Small intestine (tissue), 7 donors: ENCODE measurements at regions not wholly inside any gene's neighbourhood (a gene's known extent, or its start where the extent isn't known, plus 50 kb on each side); places are given as distances from the start of the nearest gene placed in this dataset.
A peak's percentile ranks its signal among the peaks of the same experiment; 100 is the strongest.
"Not testable (repeated sequence)": the region's sequence is repeated elsewhere in the genome, so short reads cannot be mapped to it uniquely, and the experiment has no call there.

Experiments used
- DNase-seq, 2 donors: peaks; one replicate each; pipeline versions ENCODE4 v3.0.0 to v3.0.0-alpha.2; 2013
- FAIRE-seq: peaks from 2 replicates; lab custom pipeline; 2012; peaks lifted over from hg19 to GRCh38; lab: Jason Lieb, UNC
- H3K27ac ChIP-seq, 3 donors: one replicate each; pipeline ENCODE4 v1.5.1; 2013; ENCODE audit warnings: low read length in 2 of 3, mild to moderate bottlenecking in 2 of 3, control low read depth in 1 of 3, inconsistent platforms in 1 of 3, low read depth in 1 of 3, moderate library complexity in 1 of 3
- H3K27me3 ChIP-seq, 3 donors: one replicate each; pipeline ENCODE4 v1.6.1; 2013; ENCODE audit warnings: low read length in 3 of 3, inconsistent platforms in 1 of 3; ENCODE audit not compliant: control insufficient read depth in 3 of 3, insufficient read depth in 3 of 3
- H3K36me3 ChIP-seq, 3 donors: one replicate each; pipeline ENCODE4 v1.6.1; 2013; ENCODE audit warnings: low read length in 3 of 3, inconsistent platforms in 1 of 3, low read depth in 1 of 3, mild to moderate bottlenecking in 1 of 3, moderate library complexity in 1 of 3; ENCODE audit not compliant: control insufficient read depth in 3 of 3, insufficient read depth in 2 of 3
- H3K4me1 ChIP-seq, 3 donors: one replicate each; pipeline ENCODE4 v1.6.1; 2013; ENCODE audit warnings: low read length in 2 of 3, inconsistent platforms in 1 of 3, low read depth in 1 of 3, mild to moderate bottlenecking in 1 of 3, moderate library complexity in 1 of 3; ENCODE audit not compliant: control insufficient read depth in 3 of 3, insufficient read depth in 2 of 3
- H3K4me3 ChIP-seq, 3 donors: one replicate each; pipeline ENCODE4 v1.5.1; 2013; ENCODE audit warnings: low read length in 3 of 3, control low read depth in 1 of 3, inconsistent platforms in 1 of 3, low read depth in 1 of 3, mild to moderate bottlenecking in 1 of 3, moderate library complexity in 1 of 3
- H3K9me3 ChIP-seq, 2 donors: one replicate each; pipeline ENCODE4 v1.6.1; 2013; ENCODE audit warnings: low read depth in 1 of 2, low read length in 1 of 2; ENCODE audit not compliant: control insufficient read depth in 2 of 2, insufficient read depth in 1 of 2
- WGBS, 3 donors: extraction: QIAGEN DNeasy Blood & Tissue Kit; methylation state at CpG; one replicate each; pipeline ENCODE4 v1.1.7; 2013; 5-methylcytosine and 5-hydroxymethylcytosine counted together
- donor health status: healthy with polysubstance abuse.
- donor health status: control.
- donor health status: control.
- donor health status: Bipolar disorder and iron deficiency.
- donor health status: healthy.

DNA sequence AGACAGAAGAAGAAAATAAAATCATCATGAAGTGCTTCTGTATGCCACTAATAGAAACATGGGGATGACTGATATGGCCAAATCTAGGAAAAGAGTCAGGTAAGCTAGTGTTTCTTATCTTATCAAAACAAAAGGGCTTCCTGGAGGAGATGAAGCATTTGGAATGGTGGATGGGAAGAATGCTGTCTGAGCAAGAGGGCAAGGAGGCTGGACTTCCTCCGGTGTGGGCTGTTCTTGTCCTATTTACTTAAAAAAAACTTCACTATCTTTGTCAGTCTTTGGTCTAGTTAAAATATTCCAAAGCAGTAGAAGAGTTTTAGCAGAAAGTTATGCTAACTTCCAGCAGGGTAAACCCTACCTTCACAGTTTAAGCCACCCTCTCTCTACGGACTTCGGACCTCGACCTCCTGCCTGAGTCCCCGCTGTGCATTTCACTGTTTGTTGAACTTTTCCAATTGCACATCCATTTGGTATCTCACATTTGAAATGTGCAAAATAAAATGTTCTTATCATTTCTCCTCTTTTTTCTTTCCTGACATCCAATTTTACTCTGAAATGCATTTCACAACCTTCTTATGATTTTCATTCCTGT lies 64.8 kb upstream of the TSPAN2 start:
- no peak for FAIRE-seq
- 29 to 71% (median 54%) methylated on average over 5 of the region's 5 CpGs for WGBS, 3 donors
- peak in 1 of 2 donors; percentile 31 for DNase-seq

DNA sequence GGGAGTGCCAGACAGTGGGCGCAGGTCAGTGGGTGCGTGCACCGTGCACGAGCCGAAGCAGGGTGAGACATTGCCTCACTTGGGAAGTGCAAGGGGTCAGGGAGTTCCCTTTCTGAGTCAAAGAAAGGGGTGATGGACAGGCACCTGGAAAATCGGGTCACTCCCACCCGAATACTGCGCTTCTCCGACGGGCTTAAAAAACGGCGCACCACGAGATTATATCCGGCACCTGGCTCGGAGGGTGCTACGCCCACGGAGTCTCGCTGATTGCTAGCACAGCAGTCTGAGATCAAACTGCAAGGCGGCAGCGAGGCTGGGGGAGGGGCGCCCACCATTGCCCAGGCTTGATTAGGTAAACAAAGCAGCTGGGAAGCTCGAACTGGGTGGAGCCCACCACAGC lies 58.6 kb upstream of the TSPAN2 start:
- not testable (repeated sequence) for DNase-seq, H3K27me3 ChIP-seq, H3K4me3 ChIP-seq, H3K27ac ChIP-seq, FAIRE-seq, H3K36me3 ChIP-seq, H3K9me3 ChIP-seq
- 6 to 17% (median 14%) methylated on average over 18 to 21 of the region's 22 CpGs for WGBS, 3 donors
- peaks cover 0 to 12% (median 0%) of the 10 kb centered on the region in 3 donors for H3K4me1 ChIP-seq

More for the DNA sequence above, 64.8 kb upstream of the TSPAN2 start:
- Histone ChIP-seq H3K36me3 (no peaks in the 10 kb centered on the region), H3K27ac (no peak overlapping the region), H3K9me3 (no peaks in the 10 kb centered on the region), H3K4me3 (no peak overlapping the region), H3K4me1 (no peaks in the 10 kb centered on the region), H3K27me3 (no peaks in the 10 kb centered on the region)

DNA sequence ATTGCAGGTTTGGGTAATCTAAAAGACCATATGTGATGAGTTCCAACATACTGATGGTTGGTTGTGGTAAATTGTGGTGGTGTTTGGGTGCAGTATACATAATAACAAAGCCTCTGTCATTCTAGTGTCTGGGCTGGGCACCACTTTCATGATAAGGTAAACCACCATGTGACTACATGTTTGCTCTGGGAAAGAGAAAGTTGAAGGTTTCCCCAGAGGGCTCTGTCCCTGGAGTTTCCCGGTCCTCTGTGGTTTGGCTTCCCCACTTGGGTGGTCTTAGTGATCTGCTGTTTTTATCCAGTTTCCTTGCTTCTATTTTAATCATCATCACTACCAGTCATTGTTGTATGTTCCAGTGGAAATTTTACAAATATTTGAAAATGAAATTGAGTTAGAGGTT lies 55.9 kb upstream of the TSPAN2 start:
- peaks cover 0 to 12% (median 0%) of the 10 kb centered on the region in 3 donors for H3K4me1 ChIP-seq
- 33 to 43% (median 38%) methylated on average over 1 of the region's 1 CpG for WGBS, 3 donors
- no peak for FAIRE-seq

DNA sequence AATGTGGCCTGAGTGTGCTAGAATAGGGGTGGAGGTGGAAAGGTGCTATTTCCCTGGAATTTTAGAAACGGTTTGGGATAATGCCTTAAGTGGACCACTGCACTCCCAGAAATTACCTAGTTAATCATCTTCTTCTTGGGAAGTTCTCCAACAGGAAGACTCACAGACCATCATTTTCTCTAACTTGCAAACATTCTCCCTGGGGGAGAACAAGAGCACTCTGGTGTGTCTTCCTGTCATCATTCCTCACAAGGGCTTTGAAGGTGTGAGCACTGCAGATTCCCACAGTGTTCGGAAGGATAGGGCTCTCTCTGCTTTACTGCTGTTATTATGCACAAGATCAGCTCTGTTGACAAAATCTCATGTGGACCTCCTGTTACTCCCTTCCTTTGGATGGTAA lies 54.9 kb upstream of the TSPAN2 start:
- Histone ChIP-seq H3K36me3 (no peaks in the 10 kb centered on the region), H3K27ac (no peak overlapping the region), H3K4me3 (no peak overlapping the region), H3K27me3 (no peaks in the 10 kb centered on the region), H3K9me3 (no peaks in the 10 kb centered on the region), H3K4me1 (peaks cover 0 to 14% (median 0%) of the 10 kb centered on the region in 3 donors)
- DNase-seq, result no peak
- FAIRE-seq, result no peak
- 69 to 75% (median 73%) methylated on average over 2 of the region's 2 CpGs for WGBS, 3 donors

More for the DNA sequence above, 55.9 kb upstream of the TSPAN2 start:
- Histone ChIP-seq H3K27me3 (no peaks in the 10 kb centered on the region), H3K4me3 (no peak overlapping the region), H3K27ac (no peak overlapping the region), H3K9me3 (no peaks in the 10 kb centered on the region), H3K36me3 (no peaks in the 10 kb centered on the region)
- peak in 1 of 2 donors; percentile 24 for DNase-seq

DNA sequence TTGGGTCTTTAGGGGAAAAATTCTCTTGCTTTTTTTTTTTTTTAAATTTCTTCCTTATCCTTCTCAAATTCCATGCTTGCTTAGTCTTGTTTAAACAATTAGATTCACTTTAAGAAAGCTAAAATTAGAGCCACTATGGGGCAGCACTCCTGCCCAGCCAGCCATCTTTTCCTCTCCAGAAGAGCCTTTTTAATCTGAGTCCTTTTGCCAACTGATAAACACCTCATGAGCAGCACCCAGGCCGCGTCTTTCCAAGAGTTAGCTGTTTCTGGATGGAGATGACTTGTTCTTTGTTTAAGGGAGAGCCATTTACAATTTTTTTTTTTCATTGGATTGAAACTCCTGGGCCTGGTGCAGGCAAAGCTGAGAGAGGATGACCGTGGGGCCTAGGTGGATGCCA lies 53.3 kb upstream of the TSPAN2 start:
- Histone ChIP-seq H3K27ac (no peak overlapping the region), H3K27me3 (peaks cover 0 to 3% (median 0%) of the 10 kb centered on the region in 3 donors), H3K4me1 (peaks cover 0 to 16% (median 0%) of the 10 kb centered on the region in 3 donors), H3K36me3 (no peaks in the 10 kb centered on the region), H3K4me3 (no peak overlapping the region), H3K9me3 (no peaks in the 10 kb centered on the region)
- DNase-seq, result no peak
- 64 to 77% (median 74%) methylated on average over 3 of the region's 3 CpGs for WGBS, 3 donors
- no peak for FAIRE-seq

DNA sequence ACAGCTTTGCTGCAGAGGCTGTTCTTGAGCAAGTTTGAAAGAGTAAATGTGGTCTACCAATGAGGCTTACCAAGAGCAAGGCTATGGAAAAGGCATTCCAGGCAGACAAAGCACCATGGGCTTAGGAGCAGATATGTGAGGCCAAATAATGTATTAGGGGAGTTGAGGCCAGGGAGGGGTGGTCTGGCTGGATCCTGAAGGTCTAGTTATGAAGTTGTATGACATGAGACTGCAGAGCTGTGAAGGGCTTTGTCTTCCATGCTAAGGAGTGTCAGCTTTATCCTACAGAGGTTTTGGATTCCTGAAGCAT lies 51.8 kb upstream of the TSPAN2 start:
- Histone ChIP-seq H3K4me3 (no peak overlapping the region), H3K36me3 (no peaks in the 10 kb centered on the region)
- no peak for FAIRE-seq

DNA sequence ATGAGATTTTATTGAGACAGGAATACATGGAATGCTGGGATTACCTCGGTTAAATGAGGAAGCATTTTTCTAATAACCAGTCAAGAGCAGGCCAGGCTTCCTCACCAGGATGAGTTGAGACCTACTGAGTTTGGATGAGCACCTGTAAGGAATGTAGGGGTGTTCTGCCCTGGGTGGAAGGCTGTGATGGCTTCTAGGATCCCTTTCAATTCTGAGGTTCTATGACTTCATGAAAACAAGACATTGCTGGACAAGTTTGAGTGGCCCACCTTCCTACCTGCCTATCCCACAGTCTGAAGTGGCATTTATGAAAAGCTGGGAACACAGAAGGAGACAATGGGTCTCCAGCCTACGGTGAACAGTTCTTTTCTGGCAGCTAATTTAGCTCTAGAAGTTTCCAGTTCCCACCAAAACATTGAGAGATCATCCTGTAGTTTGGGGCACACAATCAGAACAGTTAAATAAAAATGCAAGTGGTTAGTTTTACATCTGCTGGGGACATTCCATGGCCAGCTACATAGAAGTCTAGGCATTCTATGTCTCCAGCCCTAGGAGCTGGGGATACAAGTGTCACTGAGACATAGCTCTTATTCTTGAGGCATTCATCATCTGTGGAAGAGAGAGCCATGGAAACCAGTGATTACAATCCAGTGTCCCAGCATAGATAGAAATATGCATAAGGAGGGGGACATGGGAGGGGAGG lies 51.3 kb upstream of the TSPAN2 start:
- WGBS, 3 donors, result 81 to 90% (median 85%) methylated on average over 2 of the region's 2 CpGs
- H3K27me3 ChIP-seq, result peaks cover 0 to 3% (median 0%) of the 10 kb centered on the region in 3 donors
- DNase-seq (no peak), FAIRE-seq (no peak)
- H3K9me3 ChIP-seq, result no peaks in the 10 kb centered on the region
- no peaks in the 10 kb centered on the region for H3K36me3 ChIP-seq
- no peak overlapping the region for H3K4me3 ChIP-seq
- H3K27ac ChIP-seq, result no peak overlapping the region
- peaks cover 0 to 16% (median 0%) of the 10 kb centered on the region in 3 donors for H3K4me1 ChIP-seq

More for the DNA sequence above, 51.8 kb upstream of the TSPAN2 start:
- DNase-seq, result no peak
- H3K27ac ChIP-seq, result no peak overlapping the region
- peaks cover 0 to 3% (median 0%) of the 10 kb centered on the region in 3 donors for H3K27me3 ChIP-seq
- no peaks in the 10 kb centered on the region for H3K9me3 ChIP-seq
- H3K4me1 ChIP-seq, result peaks cover 0 to 16% (median 0%) of the 10 kb centered on the region in 3 donors

DNA sequence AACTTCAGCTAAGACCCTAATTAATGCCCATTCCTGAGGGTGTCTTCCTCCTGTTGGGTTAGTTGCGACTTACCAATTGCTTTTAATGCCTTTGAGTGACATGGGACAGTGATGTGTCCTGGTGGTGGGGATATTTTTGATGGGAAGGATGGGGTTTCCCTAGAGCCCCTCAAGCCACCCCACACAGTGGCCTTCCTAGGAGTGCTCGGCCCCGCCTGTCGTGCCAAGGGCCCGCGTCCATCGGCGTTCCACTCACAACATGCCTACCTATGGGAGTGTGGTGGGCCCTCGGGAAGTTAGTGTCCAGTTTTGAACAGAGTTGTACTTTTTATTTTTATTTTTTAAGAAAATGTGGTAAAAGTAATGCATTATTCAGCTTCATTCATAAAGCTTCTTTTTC lies 50.1 kb upstream of the TSPAN2 start:
- WGBS, 3 donors, result 85 to 94% (median 87%) methylated on average over 9 of the region's 9 CpGs
- no peaks in the 10 kb centered on the region for H3K36me3 ChIP-seq
- H3K4me1 ChIP-seq, result peaks cover 0 to 11% (median 0%) of the 10 kb centered on the region in 3 donors
- no peak overlapping the region for H3K4me3 ChIP-seq
- DNase-seq (no peak), FAIRE-seq (no peak)
- H3K9me3 ChIP-seq, result no peaks in the 10 kb centered on the region
- H3K27me3 ChIP-seq, result peaks cover 0 to 3% (median 0%) of the 10 kb centered on the region in 3 donors
- H3K27ac ChIP-seq, result no peak overlapping the region
